K562 (cell line): ENCODE measurements at regions not wholly inside any gene's neighbourhood (a gene's known extent, or its start where the extent isn't known, plus 50 kb on each side); places are given as distances from the start of the nearest gene placed in this dataset.

ENCODE experiments used
- ATAC-seq: fragments of 200-7000 bp; cut with Tn5 transposase; 3 replicates; pipeline ENCODE4 v1.9.1; 2020; ENCODE audit warnings: moderate library complexity
- BruUV-seq: library from RNA; stranded (reverse); fragments of 400-500 nt; replicated peaks from 2 replicates; lab custom pipeline; 2021; lab: Mats Ljungman, UMichigan
- CTCF ChIA-PET: fragments of 300-600 bp; formaldehyde crosslinking; extraction: SDS; loops from one replicate; lab custom pipeline; 2021; ENCODE audit warnings: low intra/inter-chr PET ratio; lab: Yijun Ruan, JAX
- POLR2A ChIA-PET: fragments of 300-600, 350-650 bp; sonication (Branson Sonifier 250); formaldehyde crosslinking; extraction: SDS; loops from one replicate; lab custom pipeline; 2021; ENCODE audit warnings: antibody characterized with exemption, inconsistent platforms; lab: Yijun Ruan, JAX
- DNase-seq, 4 experiments: peaks; one replicate each; pipeline versions ENCODE4 v3.0.0 to v3.0.0-alpha.2; 2011 to 2018; ENCODE audit warnings: low spot score in 3 of 4, mixed read lengths in 3 of 4; ENCODE audit errors: extremely low read depth in 1 of 4
- FAIRE-seq: peaks from 2 replicates; lab custom pipeline; 2011; peaks lifted over from hg19 to GRCh38; lab: Jason Lieb, UNC
- H2AFZ ChIP-seq: 2 replicates; pipeline ENCODE4 v1.6.0; 2011; ENCODE audit warnings: low read depth, low read length, control low read depth, inconsistent platforms
- H3K27ac ChIP-seq: fragments of 200-600 bp; 3 replicates; pipeline ENCODE4 v1.8.0; 2011; ENCODE audit warnings: low read depth, mild to moderate bottlenecking, control low read depth, inconsistent platforms, low read length, moderate library complexity, mixed read lengths; ENCODE audit errors: extremely low read depth
- H3K27me3 ChIP-seq, 2 experiments: fragments of 300-600 bp in 1 of 2; 2 replicates in 1 of 2; 3 replicates in 1 of 2; pipeline versions ENCODE4 v1.6.0 to v1.8.0; 2011; ENCODE audit warnings: inconsistent platforms in 2 of 2, low read length in 2 of 2, mild to moderate bottlenecking in 1 of 2, mixed read lengths in 1 of 2, moderate library complexity in 1 of 2; ENCODE audit not compliant: control insufficient read depth in 2 of 2, insufficient read depth in 2 of 2
- H3K36me3 ChIP-seq: fragments of 300-600 bp; 3 replicates; pipeline ENCODE4 v1.8.0; 2011; ENCODE audit warnings: mild to moderate bottlenecking, low read length, inconsistent platforms; ENCODE audit not compliant: control insufficient read depth, insufficient read depth
- H3K4me1 ChIP-seq, 2 experiments: fragments of 200-600 bp in 1 of 2; replicated peaks in 1 of 2; 2 replicates in 1 of 2; 3 replicates in 1 of 2; pipeline versions ENCODE4 v1.5.1 to v1.8.0; 2011; ENCODE audit warnings: inconsistent platforms in 2 of 2, low read length in 2 of 2, mild to moderate bottlenecking in 1 of 2, mixed read lengths in 1 of 2, moderate library complexity in 1 of 2; ENCODE audit not compliant: control insufficient read depth in 2 of 2, insufficient read depth in 2 of 2
- H3K4me2 ChIP-seq: 2 replicates; pipeline ENCODE4 v1.6.1; 2011; ENCODE audit warnings: low read length, control low read depth, inconsistent platforms, mixed read lengths; ENCODE audit not compliant: insufficient read depth
- H3K4me3 ChIP-seq: fragments of 200-600 bp; sonication (generic), shearing (Covaris generic); 2 replicates; pipeline ENCODE4 v1.5.1; 2016; ENCODE audit warnings: control low read depth, inconsistent platforms
- H3K79me2 ChIP-seq: fragments of 200-600 bp; 3 replicates; pipeline ENCODE4 v1.8.0; 2011; ENCODE audit warnings: low read length, inconsistent platforms; ENCODE audit not compliant: control insufficient read depth, insufficient read depth
- H3K9ac ChIP-seq, 2 experiments: 2 replicates each; pipeline versions ENCODE4 v1.6.0 to v1.6.1; 2011; ENCODE audit warnings: low read depth in 2 of 2, low read length in 2 of 2, control low read depth in 1 of 2, inconsistent platforms in 1 of 2, mild to moderate bottlenecking in 1 of 2, mixed read lengths in 1 of 2; ENCODE audit not compliant: insufficient read depth in 1 of 2
- H3K9me1 ChIP-seq: one replicate; pipeline ENCODE4 v1.6.0; 2011; ENCODE audit warnings: inconsistent platforms, mild to moderate bottlenecking, low read length, moderate library complexity; ENCODE audit not compliant: control insufficient read depth, insufficient read depth
- H3K9me3 ChIP-seq: replicated peaks from 2 replicates; pipeline ENCODE4 v1.5.1; 2011; ENCODE audit warnings: low read depth, low read length, inconsistent platforms; ENCODE audit not compliant: control insufficient read depth, insufficient read depth
- H4K20me1 ChIP-seq: replicated peaks from 2 replicates; pipeline ENCODE4 v1.6.1; 2011; ENCODE audit warnings: low read length, inconsistent platforms, mixed read lengths; ENCODE audit not compliant: control insufficient read depth, insufficient read depth
- GTF3C2 ChIP-seq: IDR thresholded peaks from 3 replicates; pipeline ENCODE4 v1.6.1; 2011; ENCODE audit warnings: borderline replicate concordance, mild to moderate bottlenecking, moderate library complexity; ENCODE audit not compliant: insufficient read length; ENCODE audit errors: extremely low read depth
- IFI16 ChIP-seq: fragments of 250-450 bp; sonication (Bioruptor Pico); IDR thresholded peaks from 2 replicates; pipeline ENCODE4 v2.1.2; 2022; ENCODE audit warnings: mild to moderate bottlenecking, inconsistent platforms
- KLF16 ChIP-seq: IDR thresholded peaks from 2 replicates; pipeline ENCODE4 v1.6.1; 2016; ENCODE audit warnings: antibody characterized with exemption
- MCM5 ChIP-seq: fragments of 450-650 bp; IDR thresholded peaks from 2 replicates; pipeline ENCODE4 v1.6.1; 2016; ENCODE audit warnings: low read depth
- PURB ChIP-seq: sonication (generic); formaldehyde crosslinking; IDR thresholded peaks from 2 replicates; pipeline ENCODE4 v1.9.0; 2021; ENCODE audit warnings: low read depth, mild to moderate bottlenecking, missing genetic modification reagents
- ZBED1 ChIP-seq: IDR thresholded peaks from 2 replicates; pipeline ENCODE4 v1.6.1; 2014
- ZNF12 ChIP-seq: sonication (generic); formaldehyde crosslinking; IDR thresholded peaks from 2 replicates; pipeline ENCODE4 v1.4.0; 2020; ENCODE audit warnings: mild to moderate bottlenecking, missing genetic modification reagents
- ZNF274 ChIP-seq: IDR thresholded peaks from 2 replicates; pipeline ENCODE4 v1.6.1; 2011; ENCODE audit warnings: low read depth, mild to moderate bottlenecking, low read length, moderate library complexity, borderline replicate concordance
- ZNF609 ChIP-seq: sonication (generic); formaldehyde crosslinking; IDR thresholded peaks from 2 replicates; pipeline ENCODE4 v1.8.1; 2023; ENCODE audit warnings: missing genetic modification reagents, mild to moderate bottlenecking, borderline replicate concordance
- WGBS: fragments of 100-300 bp; shearing (Covaris generic); methylation state at CpG from one replicate; pipeline ENCODE4 v1.1.6; 2016; ENCODE audit warnings: low coverage, mixed read lengths; ENCODE audit not compliant: insufficient coverage; ENCODE audit errors: missing lambda C conversion rate; 5-methylcytosine and 5-hydroxymethylcytosine counted together
- in situ Hi-C: fragments of 300-500 bp; cut with MboI; formaldehyde crosslinking; loops from 4 replicates; pipeline ENCODE4 v1.15.0; 2018; ENCODE audit warnings: inconsistent platforms, mixed read lengths
- intact Hi-C: fragments of 100-400 bp; cut with micrococcal nuclease; formaldehyde crosslinking; loops from 2 replicates; pipeline ENCODE4 v1.14.2; 2022
- TF ChIP-seq, protein P1 (sequence below): IDR thresholded peaks from 2 replicates; pipeline ENCODE4 v1.6.1; 2014; ENCODE audit warnings: antibody characterized with exemption
- TF ChIP-seq, protein P2 (sequence below), 2 experiments: IDR thresholded peaks; 2 replicates each; pipeline ENCODE4 v1.6.1; 2012; ENCODE audit warnings: improper control_type of control experiment in 2 of 2, low read depth in 2 of 2, low read length in 2 of 2, borderline replicate concordance in 1 of 2

DNA sequence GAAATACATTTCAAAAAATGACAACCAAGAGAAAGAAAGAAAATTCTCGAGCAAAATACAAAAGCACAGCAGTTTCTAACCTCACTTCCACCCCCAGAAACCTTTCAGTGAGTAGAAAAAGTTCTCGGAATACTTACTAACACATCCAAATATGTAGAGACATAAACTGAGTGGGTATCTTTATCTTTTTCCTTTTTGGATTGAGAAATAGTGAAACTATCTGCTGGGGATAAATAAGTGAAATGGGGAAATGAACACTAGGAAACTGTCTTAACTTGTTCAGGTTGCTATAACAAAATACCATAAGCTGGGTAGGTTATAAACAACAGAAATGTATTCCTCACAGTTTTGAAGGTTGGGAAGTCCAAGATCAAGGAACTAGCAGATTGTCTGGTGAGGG lies 72.0 kb downstream of the VCAM1 start:
- Histone ChIP-seq H4K20me1 (no peaks in the 10 kb centered on the region), H3K9me1 (no peaks in the 10 kb centered on the region), H3K36me3 (no peaks in the 10 kb centered on the region), H3K4me2 (no peak overlapping the region), H3K4me3 (no peak overlapping the region), H3K9me3 (no peaks in the 10 kb centered on the region), H3K27ac (no peak overlapping the region), H3K79me2 (no peaks in the 10 kb centered on the region), H3K9ac (no peak overlapping the region), H3K4me1 (peaks cover 0 to 20% of the 10 kb centered on the region in 2 experiments; a peak in 3 of 5 replicates), H2AFZ (no peak overlapping the region), H3K27me3 (no peaks in the 10 kb centered on the region)
- DNase-seq, result no peak
- WGBS, result 41% methylated on average over 2 of the region's 2 CpGs
- in situ Hi-C loops, result no loop called here
- TF ChIP-seq ZNF274 (no peak), ZNF609 (CRISPR knock-in tag) (no peak), PURB (CRISPR knock-in tag) (no peak), IFI16 (CRISPR knock-in tag) (no peak), ZNF12 (no peak), GTF3C2 (no peak), KLF16 (no peak), MCM5 (no peak), ZBED1 (no peak)
- TF ChIP-seq, protein P1, sequence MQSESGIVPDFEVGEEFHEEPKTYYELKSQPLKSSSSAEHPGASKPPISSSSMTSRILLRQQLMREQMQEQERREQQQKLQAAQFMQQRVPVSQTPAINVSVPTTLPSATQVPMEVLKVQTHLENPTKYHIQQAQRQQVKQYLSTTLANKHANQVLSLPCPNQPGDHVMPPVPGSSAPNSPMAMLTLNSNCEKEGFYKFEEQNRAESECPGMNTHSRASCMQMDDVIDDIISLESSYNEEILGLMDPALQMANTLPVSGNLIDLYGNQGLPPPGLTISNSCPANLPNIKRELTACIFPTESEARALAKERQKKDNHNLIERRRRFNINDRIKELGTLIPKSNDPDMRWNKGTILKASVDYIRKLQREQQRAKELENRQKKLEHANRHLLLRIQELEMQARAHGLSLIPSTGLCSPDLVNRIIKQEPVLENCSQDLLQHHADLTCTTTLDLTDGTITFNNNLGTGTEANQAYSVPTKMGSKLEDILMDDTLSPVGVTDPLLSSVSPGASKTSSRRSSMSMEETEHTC, result no peak
- TF ChIP-seq, protein P2, sequence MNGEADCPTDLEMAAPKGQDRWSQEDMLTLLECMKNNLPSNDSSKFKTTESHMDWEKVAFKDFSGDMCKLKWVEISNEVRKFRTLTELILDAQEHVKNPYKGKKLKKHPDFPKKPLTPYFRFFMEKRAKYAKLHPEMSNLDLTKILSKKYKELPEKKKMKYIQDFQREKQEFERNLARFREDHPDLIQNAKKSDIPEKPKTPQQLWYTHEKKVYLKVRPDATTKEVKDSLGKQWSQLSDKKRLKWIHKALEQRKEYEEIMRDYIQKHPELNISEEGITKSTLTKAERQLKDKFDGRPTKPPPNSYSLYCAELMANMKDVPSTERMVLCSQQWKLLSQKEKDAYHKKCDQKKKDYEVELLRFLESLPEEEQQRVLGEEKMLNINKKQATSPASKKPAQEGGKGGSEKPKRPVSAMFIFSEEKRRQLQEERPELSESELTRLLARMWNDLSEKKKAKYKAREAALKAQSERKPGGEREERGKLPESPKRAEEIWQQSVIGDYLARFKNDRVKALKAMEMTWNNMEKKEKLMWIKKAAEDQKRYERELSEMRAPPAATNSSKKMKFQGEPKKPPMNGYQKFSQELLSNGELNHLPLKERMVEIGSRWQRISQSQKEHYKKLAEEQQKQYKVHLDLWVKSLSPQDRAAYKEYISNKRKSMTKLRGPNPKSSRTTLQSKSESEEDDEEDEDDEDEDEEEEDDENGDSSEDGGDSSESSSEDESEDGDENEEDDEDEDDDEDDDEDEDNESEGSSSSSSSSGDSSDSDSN (IDR thresholded peaks at IDR 0.05; ENCODE audit: borderline replicate concordance in 1 of 2, low read depth in 2 of 2, low read length in 2 of 2), result no peak
- no peak for FAIRE-seq
- POLR2A ChIA-PET, result no interaction called here
- ATAC-seq, result no peak
- BruUV-seq, result no TSS peak
- intact Hi-C loops, result no loop called here
- CTCF ChIA-PET, result no interaction called here
